ENCODE measurements at regions not wholly inside any gene's neighbourhood (a gene's known extent, or its start where the extent isn't known, plus 50 kb on each side); places are given as distances from the start of the nearest gene placed in this dataset.
"Not testable (repeated sequence)": the region's sequence is repeated elsewhere in the genome, so short reads cannot be mapped to it uniquely, and the experiment has no call there.

- H3K9ac ChIP-seq (ENCODE audit: insufficient read length, low read depth); H3K9me3 ChIP-seq (ENCODE audit: insufficient read depth, low read length); H3K4me1 ChIP-seq (ENCODE audit: insufficient read depth, insufficient read length); H3K4me3 ChIP-seq (ENCODE audit: insufficient read length, low read depth); DNase-seq (ENCODE audit: low read depth, low spot score); H3K36me3 ChIP-seq (ENCODE audit: insufficient read depth, insufficient read length, low read length); H3K27me3 ChIP-seq (ENCODE audit: insufficient read depth, insufficient read length): not testable (repeated sequence)
These were observed 160.6 kb downstream of the POTEM start for GRCh38 chr14:19127664-19128435.

- H3K27me3 ChIP-seq (ENCODE audit: insufficient read depth, insufficient read length); H3K4me3 ChIP-seq (ENCODE audit: insufficient read length, low read depth); H3K9me3 ChIP-seq (ENCODE audit: insufficient read depth, low read length); DNase-seq (ENCODE audit: low read depth, low spot score); H3K4me1 ChIP-seq (ENCODE audit: insufficient read depth, insufficient read length); H3K36me3 ChIP-seq (ENCODE audit: insufficient read depth, insufficient read length, low read length); H3K9ac ChIP-seq (ENCODE audit: insufficient read length, low read depth): not testable (repeated sequence)
These were observed 164.3 kb downstream of the POTEM start for GRCh38 chr14:19131553-19131952.

- not testable (repeated sequence) for H3K9ac ChIP-seq (ENCODE audit: insufficient read length, low read depth); H3K36me3 ChIP-seq (ENCODE audit: insufficient read depth, insufficient read length, low read length); DNase-seq (ENCODE audit: low read depth, low spot score); H3K9me3 ChIP-seq (ENCODE audit: insufficient read depth, low read length); H3K27me3 ChIP-seq (ENCODE audit: insufficient read depth, insufficient read length); H3K4me1 ChIP-seq (ENCODE audit: insufficient read depth, insufficient read length); H3K4me3 ChIP-seq (ENCODE audit: insufficient read length, low read depth)
These were observed 165.0 kb downstream of the POTEM start for GRCh38 chr14:19132013-19132835.

- H3K27me3 ChIP-seq (ENCODE audit: insufficient read depth, insufficient read length); H3K4me3 ChIP-seq (ENCODE audit: insufficient read length, low read depth); DNase-seq (ENCODE audit: low read depth, low spot score); H3K9ac ChIP-seq (ENCODE audit: insufficient read length, low read depth); H3K9me3 ChIP-seq (ENCODE audit: insufficient read depth, low read length); H3K4me1 ChIP-seq (ENCODE audit: insufficient read depth, insufficient read length); H3K36me3 ChIP-seq (ENCODE audit: insufficient read depth, insufficient read length, low read length): not testable (repeated sequence)
These were observed 165.5 kb downstream of the POTEM start for GRCh38 chr14:19132836-19133120.

- H3K36me3 ChIP-seq (ENCODE audit: insufficient read depth, insufficient read length, low read length); DNase-seq (ENCODE audit: low read depth, low spot score); H3K4me1 ChIP-seq (ENCODE audit: insufficient read depth, insufficient read length); H3K9me3 ChIP-seq (ENCODE audit: insufficient read depth, low read length); H3K9ac ChIP-seq (ENCODE audit: insufficient read length, low read depth); H3K4me3 ChIP-seq (ENCODE audit: insufficient read length, low read depth); H3K27me3 ChIP-seq (ENCODE audit: insufficient read depth, insufficient read length): not testable (repeated sequence)
These were observed 190.0 kb downstream of the POTEM start for GRCh38 chr14:19157106-19157709.

- H3K4me3 ChIP-seq (ENCODE audit: insufficient read length, low read depth); H3K9me3 ChIP-seq (ENCODE audit: insufficient read depth, low read length); H3K36me3 ChIP-seq (ENCODE audit: insufficient read depth, insufficient read length, low read length); DNase-seq (ENCODE audit: low read depth, low spot score); H3K4me1 ChIP-seq (ENCODE audit: insufficient read depth, insufficient read length); H3K9ac ChIP-seq (ENCODE audit: insufficient read length, low read depth); H3K27me3 ChIP-seq (ENCODE audit: insufficient read depth, insufficient read length): not testable (repeated sequence)
These were observed 190.8 kb downstream of the POTEM start for GRCh38 chr14:19158012-19158411.

- DNase-seq (ENCODE audit: low read depth, low spot score); H3K36me3 ChIP-seq (ENCODE audit: insufficient read depth, insufficient read length, low read length); H3K4me1 ChIP-seq (ENCODE audit: insufficient read depth, insufficient read length); H3K27me3 ChIP-seq (ENCODE audit: insufficient read depth, insufficient read length); H3K4me3 ChIP-seq (ENCODE audit: insufficient read length, low read depth); H3K9me3 ChIP-seq (ENCODE audit: insufficient read depth, low read length); H3K9ac ChIP-seq (ENCODE audit: insufficient read length, low read depth): not testable (repeated sequence)
These were observed 191.4 kb downstream of the POTEM start for GRCh38 chr14:19158588-19158987.

GRCh38 chr14:19159003-19159625 is 191.9 kb downstream of the POTEM start:
- H3K4me3 ChIP-seq (ENCODE audit: insufficient read length, low read depth); H3K4me1 ChIP-seq (ENCODE audit: insufficient read depth, insufficient read length); H3K9me3 ChIP-seq (ENCODE audit: insufficient read depth, low read length); H3K36me3 ChIP-seq (ENCODE audit: insufficient read depth, insufficient read length, low read length); DNase-seq (ENCODE audit: low read depth, low spot score); H3K27me3 ChIP-seq (ENCODE audit: insufficient read depth, insufficient read length); H3K9ac ChIP-seq (ENCODE audit: insufficient read length, low read depth): not testable (repeated sequence)

- H3K4me1 ChIP-seq (ENCODE audit: insufficient read depth, insufficient read length); H3K9ac ChIP-seq (ENCODE audit: insufficient read length, low read depth); H3K4me3 ChIP-seq (ENCODE audit: insufficient read length, low read depth); DNase-seq (ENCODE audit: low read depth, low spot score); H3K36me3 ChIP-seq (ENCODE audit: insufficient read depth, insufficient read length, low read length); H3K9me3 ChIP-seq (ENCODE audit: insufficient read depth, low read length); H3K27me3 ChIP-seq (ENCODE audit: insufficient read depth, insufficient read length): not testable (repeated sequence)
These were observed 193.1 kb downstream of the POTEM start for GRCh38 chr14:19160379-19160778.

- not testable (repeated sequence) for H3K27me3 ChIP-seq (ENCODE audit: insufficient read depth, insufficient read length); DNase-seq (ENCODE audit: low read depth, low spot score); H3K4me3 ChIP-seq (ENCODE audit: insufficient read length, low read depth); H3K4me1 ChIP-seq (ENCODE audit: insufficient read depth, insufficient read length); H3K36me3 ChIP-seq (ENCODE audit: insufficient read depth, insufficient read length, low read length); H3K9me3 ChIP-seq (ENCODE audit: insufficient read depth, low read length); H3K9ac ChIP-seq (ENCODE audit: insufficient read length, low read depth)
These were observed 194.2 kb downstream of the POTEM start for GRCh38 chr14:19161251-19162033.

GRCh38 chr14:19162034-19162706 is 194.9 kb downstream of the POTEM start:
- H3K4me1 ChIP-seq (ENCODE audit: insufficient read depth, insufficient read length); H3K9ac ChIP-seq (ENCODE audit: insufficient read length, low read depth); DNase-seq (ENCODE audit: low read depth, low spot score); H3K27me3 ChIP-seq (ENCODE audit: insufficient read depth, insufficient read length); H3K9me3 ChIP-seq (ENCODE audit: insufficient read depth, low read length); H3K36me3 ChIP-seq (ENCODE audit: insufficient read depth, insufficient read length, low read length); H3K4me3 ChIP-seq (ENCODE audit: insufficient read length, low read depth): not testable (repeated sequence)
